ENCODE measurements at regions not wholly inside any gene's neighbourhood (a gene's known extent, or its start where the extent isn't known, plus 50 kb on each side); places are given as distances from the start of the nearest gene placed in this dataset.

DNA sequence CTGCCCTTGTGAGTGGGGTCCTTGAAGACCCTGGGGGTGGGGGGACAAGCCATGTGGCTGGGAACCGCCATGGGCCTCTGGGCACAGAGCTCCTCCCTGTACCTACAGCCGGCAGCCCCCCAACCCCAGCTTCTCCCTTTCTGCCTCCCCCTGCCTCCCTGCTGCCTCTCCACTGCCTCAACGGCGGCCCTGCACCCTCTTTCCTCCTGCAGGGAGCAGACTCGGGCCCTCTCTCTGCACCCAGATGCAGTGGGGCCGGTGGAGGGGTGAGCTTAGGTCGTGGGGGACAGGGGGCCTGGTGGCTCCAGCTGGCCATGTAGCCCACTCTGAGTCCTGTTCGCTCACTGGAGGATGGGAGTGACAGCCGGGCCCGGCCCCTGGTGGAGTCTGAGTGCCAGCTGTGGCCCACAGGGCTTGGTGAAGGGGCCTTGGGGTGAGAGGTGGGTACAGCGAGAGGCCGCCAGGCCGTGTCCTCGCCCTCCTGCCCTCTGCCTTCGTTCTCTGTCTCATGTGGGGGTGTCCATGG is 139.3 kb upstream of the COL5A1 start:
- no peak for DNase-seq (ENCODE audit: low spot score)

DNA sequence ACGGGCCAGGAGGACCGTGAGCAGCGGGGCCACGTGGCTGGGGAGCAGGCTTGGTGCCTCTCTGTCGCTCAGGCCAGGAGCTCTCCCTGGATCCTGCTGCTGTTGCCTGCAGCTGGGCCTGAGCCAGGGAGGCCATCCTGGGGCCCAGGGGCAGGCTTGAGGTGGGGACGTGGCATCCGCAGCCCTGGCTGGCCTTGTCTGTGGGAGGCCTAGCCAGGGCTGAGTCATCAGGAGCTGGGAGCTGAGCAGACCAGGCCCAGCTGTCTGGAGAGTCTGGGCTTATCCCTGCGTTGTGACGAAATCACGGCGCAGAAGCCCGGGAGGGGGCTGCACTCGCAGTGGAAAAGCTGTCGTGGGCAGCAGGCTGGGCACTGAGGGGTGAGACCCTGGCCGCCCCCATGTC is 138.8 kb upstream of the COL5A1 start:
- DNase-seq (ENCODE audit: low spot score): no peak

DNA sequence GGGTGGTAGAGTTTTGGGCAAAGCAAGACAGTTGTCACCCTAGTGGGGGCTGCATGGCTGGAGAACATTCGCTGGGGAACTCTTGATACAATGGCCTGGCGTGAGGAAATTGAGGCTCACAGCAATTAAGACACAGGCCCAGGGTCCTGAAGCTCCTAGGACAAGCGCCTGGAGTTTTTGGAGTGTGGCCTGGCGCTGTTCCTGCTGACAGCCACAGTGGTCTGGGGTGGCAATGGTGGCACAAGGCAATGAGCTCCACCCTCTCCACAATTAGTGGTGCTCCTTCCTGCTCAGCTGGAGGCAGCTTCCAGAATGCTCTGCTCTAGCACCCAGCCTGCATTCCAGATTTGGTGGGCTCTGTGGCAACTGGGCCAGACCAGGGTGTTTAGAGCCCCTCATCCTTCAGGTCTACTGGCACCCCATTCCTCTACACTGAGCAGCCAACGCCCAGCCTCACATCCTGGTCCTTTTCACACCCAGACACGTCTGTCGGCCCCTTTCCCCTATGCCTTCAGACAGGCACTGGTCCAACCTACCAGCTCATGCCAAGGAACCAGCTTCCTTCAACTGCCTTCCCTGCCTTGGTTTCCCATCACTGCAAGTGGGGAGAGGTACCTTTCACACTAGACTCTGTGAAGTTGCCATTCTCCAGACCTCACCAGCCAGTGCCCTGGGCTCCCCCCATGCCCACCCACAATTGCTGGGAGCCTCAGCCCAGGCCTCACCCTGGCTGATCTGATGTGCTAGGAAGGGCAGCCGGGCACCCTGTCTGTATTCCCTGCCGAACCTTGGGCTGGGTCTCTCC is 138.1 kb upstream of the COL5A1 start:
- no peak for DNase-seq (ENCODE audit: low spot score)

- DNase-seq (ENCODE audit: low spot score): no peak
Observed at GRCh38 chr9:134504106-134504385, 137.6 kb upstream of the COL5A1 start.

GRCh38 chr9:134505032-134505431 is 136.6 kb upstream of the COL5A1 start:
- DNase-seq (ENCODE audit: low spot score): no peak

DNA sequence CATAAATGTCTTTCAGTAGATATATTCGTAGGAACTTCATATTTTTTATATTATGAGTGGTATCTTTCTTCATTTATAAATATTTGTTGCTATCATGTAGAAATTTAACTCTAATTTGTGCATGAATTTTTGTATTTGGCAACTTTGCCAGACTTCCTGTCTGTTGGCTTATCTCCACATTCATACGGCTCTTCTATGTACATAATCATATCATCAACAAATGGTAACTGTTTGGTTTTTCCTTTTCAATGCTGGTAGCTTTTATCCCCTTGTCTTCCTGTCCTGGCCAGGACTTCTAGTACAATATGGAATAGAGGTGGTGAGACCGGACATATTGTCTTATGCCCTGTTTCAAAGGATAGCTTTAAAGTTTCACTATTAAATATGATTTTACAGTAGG is 132.3 kb upstream of the COL5A1 start:
- no peak for DNase-seq (ENCODE audit: low spot score)

DNA sequence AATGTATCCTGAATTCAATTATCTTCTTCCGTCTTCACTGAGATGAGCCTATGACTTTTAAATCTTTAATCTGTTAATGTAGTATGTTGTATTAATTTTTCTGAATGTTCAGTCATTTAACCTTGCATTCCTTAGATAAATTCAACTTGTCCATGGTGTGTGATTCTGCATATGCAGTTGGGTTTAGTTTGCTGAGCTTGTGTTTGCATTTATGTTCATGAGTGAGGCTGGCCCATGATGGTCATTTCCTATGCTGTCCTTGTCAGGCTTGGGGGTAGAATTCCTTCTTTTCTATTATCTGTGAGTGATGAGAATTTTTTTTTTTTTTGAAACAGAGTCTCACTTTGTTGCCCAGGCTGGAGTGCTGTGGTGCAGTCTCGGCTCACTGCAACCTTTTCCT is 131.8 kb upstream of the COL5A1 start:
- no peak for DNase-seq (ENCODE audit: low spot score)

GRCh38 chr9:134514503-134514902 is 127.1 kb upstream of the COL5A1 start:
- DNase-seq (ENCODE audit: low spot score): no peak

DNA sequence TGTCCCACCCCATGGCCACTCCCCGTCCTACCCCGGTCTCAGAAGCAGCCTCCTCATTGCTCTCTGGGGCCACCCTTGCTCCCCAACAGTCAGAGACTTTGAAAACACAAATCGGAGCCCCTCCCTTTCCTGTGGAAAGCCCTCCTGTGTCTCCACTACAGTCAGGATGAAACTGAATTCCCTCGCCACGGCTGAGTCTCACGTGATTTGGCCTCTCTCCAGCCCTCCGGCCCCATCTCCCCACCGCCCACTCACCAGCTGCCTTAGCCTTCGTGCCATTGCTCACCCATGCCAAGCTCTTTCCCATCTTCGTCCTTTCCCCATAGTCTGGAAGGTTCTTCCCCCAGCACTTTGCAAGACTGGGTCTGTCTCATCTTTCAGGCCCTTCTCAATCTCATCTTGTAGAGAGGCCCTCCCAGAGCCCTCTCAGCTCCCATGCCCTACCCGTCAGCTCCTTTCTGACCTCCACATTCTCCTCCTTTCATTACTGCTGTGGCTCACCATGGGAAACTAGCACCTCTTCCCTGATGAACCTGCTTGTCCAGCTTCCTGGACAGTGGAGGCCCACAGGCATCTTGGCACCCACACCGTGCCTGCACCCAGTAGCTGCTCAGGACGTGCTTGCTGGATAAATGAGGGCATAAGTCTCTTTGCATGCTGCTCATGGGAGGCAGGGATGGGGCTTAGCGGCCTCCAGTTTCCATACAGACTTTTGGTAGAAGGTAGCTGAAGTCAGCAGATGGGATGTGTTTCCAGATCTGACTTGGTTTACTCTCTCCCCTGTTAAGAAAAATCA is 126.4 kb upstream of the COL5A1 start:
- no peak for DNase-seq (ENCODE audit: low spot score)

GRCh38 chr9:134516464-134516863 is 125.1 kb upstream of the COL5A1 start:
- no peak for DNase-seq (ENCODE audit: low spot score)

DNA sequence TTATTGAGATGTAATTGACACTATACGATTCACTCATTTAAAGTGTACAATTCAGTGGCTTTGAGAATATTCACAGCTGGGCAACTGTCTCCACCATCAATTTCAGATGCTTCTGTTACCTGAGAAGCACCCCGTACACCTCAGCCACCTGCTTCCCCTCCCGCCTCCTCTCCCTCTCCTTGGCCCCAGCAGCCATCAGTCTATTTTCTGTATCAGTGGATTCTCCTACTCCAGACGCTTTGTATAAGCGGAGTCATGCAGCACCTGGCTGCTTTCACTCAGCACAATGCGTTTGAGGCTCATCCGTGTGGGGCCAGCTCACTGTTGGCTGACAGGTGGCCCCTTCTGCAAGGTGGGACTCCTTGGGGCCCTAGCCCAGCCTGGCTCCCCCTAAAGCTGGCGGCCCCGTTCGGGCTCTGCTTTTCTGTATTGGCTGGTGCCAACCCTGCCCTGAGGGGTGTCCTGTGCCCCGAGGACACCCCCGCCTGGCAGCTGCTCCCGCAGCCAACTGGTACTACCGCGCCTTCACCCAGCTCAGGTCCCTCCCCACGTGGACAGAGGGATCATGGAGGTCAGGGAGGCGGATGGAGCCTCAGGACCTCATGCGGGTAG is 124.4 kb upstream of the COL5A1 start:
- peak; percentile 12 for DNase-seq (ENCODE audit: low spot score)

GRCh38 chr9:134518004-134518606 is 123.5 kb upstream of the COL5A1 start:
- DNase-seq (ENCODE audit: low spot score): peak; percentile 57

- no peak for DNase-seq (ENCODE audit: low spot score)
Observed at GRCh38 chr9:134519375-134520070, 122.1 kb upstream of the COL5A1 start.

- DNase-seq (ENCODE audit: low spot score): no peak
Observed at GRCh38 chr9:134521817-134522501, 119.6 kb upstream of the COL5A1 start.

DNA sequence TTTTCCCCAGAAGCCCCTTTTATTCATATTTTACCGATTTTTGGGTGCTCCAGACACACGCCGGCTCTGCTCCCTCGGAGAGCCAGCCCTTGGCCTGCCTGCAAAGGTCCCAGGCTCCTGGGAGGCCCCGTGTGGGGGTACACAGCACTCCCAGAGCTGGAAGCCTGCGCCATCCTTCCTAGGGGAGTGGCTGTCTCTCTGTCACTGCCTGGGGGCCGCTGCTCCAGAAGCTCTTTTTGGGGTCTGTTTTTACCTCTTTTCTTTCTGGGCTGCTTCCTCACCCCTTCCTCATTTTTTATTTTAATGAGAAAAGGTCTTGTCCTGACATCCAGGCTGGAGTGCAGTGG is 119.1 kb upstream of the COL5A1 start:
- no peak for DNase-seq (ENCODE audit: low spot score)

- DNase-seq (ENCODE audit: low spot score): no peak
Observed at GRCh38 chr9:134522976-134523375, 118.6 kb upstream of the COL5A1 start.

GRCh38 chr9:134525070-134525815 is 116.4 kb upstream of the COL5A1 start:
- DNase-seq (ENCODE audit: low spot score): no peak

GRCh38 chr9:134525841-134526583 is 115.6 kb upstream of the COL5A1 start:
- DNase-seq (ENCODE audit: low spot score): no peak

DNA sequence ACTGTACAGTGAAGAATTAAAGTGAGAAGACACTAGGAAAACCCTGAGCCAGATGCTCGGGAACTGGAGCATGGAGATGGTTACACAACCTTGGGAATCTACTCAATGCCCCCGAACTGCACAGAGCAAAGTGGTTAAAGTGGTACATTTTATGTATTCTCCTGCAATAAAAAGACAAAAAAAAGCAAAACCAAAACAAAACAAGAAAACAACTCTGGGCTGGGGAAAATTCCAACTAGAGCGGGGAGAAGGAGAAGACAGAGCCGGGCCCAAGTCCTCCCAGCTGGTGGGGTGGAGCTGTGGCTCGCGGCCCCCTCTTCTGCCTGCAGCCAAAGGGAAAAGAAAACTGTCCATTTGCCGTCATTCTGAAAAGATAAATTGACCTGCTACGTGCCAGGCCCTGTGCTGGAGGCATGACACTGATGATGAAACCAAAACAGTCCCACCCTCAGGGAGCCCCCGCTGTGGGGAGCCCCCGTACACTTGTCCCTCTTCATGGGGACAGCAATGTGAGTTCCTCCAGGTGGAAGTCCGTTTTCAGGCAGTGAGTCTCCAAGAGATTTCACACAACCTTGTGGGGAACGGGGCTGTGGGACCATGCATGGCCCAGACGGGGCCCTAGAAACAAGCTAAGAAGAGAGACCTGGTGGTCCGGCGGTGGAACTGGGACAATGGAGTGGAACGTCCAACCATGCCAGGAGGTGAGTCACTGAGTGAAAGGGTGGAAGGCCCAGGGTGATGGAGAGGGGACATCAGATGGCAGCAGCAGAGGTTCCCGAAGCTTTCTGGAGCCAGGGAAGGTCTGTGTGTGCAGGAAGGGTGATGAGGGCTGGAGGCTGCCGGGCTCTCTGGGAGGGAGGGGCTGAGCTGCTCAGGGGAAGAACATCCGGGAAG is 114.8 kb upstream of the COL5A1 start:
- DNase-seq (ENCODE audit: low spot score): no peak

Data from cerebellar cortex (tissue), 1 donor.